ENCODE measurements at regions not wholly inside any gene's neighbourhood (a gene's known extent, or its start where the extent isn't known, plus 50 kb on each side); places are given as distances from the start of the nearest gene placed in this dataset.

- no peak for DNase-seq
Measured at GRCh38 chr17:74149597-74150427, 53.7 kb upstream of the RPL38 start.

GRCh38 chr17:74150428-74151025, 53.0 kb upstream of the RPL38 start:
- DNase-seq = no peak

- DNase-seq = no peak
Measured at GRCh38 chr17:74151551-74152315, 51.7 kb upstream of the RPL38 start.

- no peak for DNase-seq
Measured at GRCh38 chr17:74152591-74153455, 50.7 kb upstream of the RPL38 start.

- DNase-seq = no peak
Measured at GRCh38 chr17:74153456-74153810, 50.0 kb upstream of the RPL38 start.

All from CD4-positive, alpha-beta T cell treated with Interleukin-4 for 4 hours (primary cell).